GM19023 (cell line): ENCODE measurements at regions not wholly inside any gene's neighbourhood (a gene's known extent, or its start where the extent isn't known, plus 50 kb on each side); places are given as distances from the start of the nearest gene placed in this dataset.
"Not testable (repeated sequence)": the region's sequence is repeated elsewhere in the genome, so short reads cannot be mapped to it uniquely, and the experiment has no call there.

Experiments used
- ATAC-seq: cut with Tn5 transposase; IDR thresholded peaks from one replicate; pipeline ENCODE4 v1.9.1; 2021; ENCODE audit warnings: mild to moderate bottlenecking, moderate library complexity; ENCODE audit not compliant: unreplicated experiment

- no peak for ATAC-seq
Observed at GRCh38 chr1:103353391-103353790, 172.1 kb upstream of the RNPC3 start.

DNA sequence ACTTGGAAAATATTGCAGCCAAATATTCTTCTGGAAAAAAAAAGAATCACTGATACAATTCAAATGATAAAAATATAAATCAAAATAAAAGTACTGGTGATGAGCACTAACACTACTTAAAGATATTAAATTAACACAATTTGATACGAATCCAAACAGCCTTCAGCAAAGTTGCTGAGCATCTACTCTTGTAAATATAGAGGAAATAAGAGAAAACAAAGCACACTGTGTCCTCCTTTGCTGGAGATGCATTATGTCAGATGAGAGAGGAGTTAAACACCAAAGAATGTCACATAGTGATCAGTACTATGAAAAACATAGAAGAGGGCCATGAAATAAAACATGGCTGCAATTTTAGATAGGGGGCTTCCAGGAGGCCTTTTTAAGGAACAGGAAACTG is 177.4 kb upstream of the RNPC3 start:
- no peak for ATAC-seq

DNA sequence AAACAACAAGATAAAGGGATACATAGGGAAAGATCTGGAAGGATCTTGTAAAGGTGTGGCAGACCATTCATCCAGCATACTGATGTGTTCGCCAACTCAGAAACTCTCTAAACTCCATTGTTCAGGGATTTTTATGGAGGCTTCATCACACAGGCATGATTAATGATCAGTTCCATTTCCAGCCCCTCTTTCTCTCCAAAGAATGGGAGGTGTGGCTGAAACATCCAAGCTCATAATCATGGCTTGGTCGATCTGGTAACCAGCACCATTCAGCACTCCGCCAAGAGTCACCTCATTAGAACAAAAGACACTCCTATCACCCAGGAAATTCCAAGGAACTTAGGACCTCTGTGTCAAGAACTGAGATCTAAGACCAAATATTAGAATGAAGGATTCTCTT is 180.6 kb upstream of the RNPC3 start:
- ATAC-seq = no peak

GRCh38 chr1:103341377-103341880 is 184.1 kb upstream of the RNPC3 start:
- ATAC-seq = peak; percentile 56

DNA sequence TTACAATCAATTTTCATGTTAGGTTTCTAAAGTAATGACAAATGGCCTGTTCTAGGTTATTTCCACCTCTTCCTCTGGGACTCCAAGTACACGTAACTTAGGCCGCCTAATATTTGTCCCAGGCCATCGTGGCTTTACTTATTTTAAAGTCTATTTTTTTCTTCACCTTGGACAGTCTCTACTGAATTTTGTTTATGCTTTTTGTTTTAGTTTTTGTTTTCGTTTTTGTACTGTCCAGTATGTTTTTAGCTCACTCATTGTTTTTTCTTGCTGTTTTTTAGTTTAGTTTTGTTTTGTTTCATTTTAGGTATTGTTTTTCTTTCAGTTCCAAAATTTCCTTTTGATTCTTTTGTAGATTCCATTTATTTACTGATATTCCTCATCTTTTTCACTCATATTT is 187.7 kb upstream of the RNPC3 start:
- ATAC-seq = no peak

- no peak for ATAC-seq
Observed at GRCh38 chr1:103336408-103336807, 189.1 kb upstream of the RNPC3 start.

DNA sequence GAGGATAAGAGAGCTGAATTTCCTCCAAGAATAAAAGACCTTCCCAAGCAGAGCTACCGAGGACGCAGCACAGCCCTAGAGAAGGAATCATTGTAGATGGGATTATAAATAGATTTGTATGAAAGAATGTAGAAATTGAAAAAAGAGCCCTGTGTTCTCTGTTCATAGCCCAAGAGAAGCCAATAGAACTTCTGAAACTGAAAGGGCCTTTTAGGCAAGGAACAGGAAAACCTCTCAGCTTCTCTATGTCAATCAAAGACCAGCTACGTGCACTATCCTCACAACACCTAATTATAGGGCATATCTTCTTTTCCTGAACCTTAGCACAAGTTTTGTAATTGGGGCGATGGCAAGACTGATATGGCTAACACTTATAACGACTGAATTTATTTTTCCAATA is 192.4 kb upstream of the RNPC3 start:
- ATAC-seq = no peak

- ATAC-seq = peak; percentile 50
Observed at GRCh38 chr1:103327054-103327719, 198.3 kb upstream of the RNPC3 start.

GRCh38 chr1:103326595-103326994 is 198.9 kb upstream of the RNPC3 start:
- peak; percentile 16 for ATAC-seq

- ATAC-seq = no peak
Observed at GRCh38 chr1:103309786-103310185, 201.5 kb upstream of the COL11A1 start.

GRCh38 chr1:103307751-103308150 is 199.4 kb upstream of the COL11A1 start:
- ATAC-seq = no peak

GRCh38 chr1:103283841-103284669 is 175.7 kb upstream of the COL11A1 start:
- no peak for ATAC-seq

DNA sequence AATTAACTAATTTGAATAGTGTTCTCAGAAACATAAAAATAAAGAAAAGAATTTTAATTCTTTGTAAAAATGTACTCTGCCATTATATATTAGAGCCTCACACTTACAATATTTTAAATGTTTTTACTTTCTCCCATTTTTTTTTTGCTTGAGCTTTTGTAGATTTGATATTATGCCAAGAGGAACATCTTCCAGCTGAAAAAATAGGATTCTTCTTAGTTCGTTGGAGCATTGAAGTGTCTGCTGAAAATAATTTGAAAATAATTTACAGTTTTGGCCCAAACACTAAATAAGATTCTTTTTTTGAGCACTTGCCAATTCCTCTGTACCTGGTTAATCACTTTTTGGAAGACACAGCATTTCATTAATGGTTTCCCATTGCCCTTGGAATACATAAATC is 175.0 kb upstream of the COL11A1 start:
- no peak for ATAC-seq

DNA sequence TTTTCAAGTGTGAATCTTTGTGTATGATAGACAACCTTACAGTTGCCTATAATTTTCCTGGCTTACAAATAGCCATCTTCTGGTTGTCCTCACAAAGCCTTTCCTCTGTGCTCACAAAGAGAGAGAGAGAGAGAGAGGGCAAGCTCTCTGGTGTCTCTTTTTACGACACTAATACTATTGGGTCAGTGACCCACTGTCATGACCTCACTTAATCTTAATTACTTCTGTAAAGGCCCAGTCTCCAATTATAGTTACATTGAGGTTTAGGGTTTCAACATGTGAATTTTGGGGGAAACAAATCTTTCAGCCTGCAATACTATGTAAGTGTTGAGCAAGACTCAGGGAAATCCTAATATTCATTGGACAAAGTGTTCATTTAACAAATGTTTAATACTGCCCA is 167.4 kb upstream of the COL11A1 start:
- ATAC-seq = no peak

DNA sequence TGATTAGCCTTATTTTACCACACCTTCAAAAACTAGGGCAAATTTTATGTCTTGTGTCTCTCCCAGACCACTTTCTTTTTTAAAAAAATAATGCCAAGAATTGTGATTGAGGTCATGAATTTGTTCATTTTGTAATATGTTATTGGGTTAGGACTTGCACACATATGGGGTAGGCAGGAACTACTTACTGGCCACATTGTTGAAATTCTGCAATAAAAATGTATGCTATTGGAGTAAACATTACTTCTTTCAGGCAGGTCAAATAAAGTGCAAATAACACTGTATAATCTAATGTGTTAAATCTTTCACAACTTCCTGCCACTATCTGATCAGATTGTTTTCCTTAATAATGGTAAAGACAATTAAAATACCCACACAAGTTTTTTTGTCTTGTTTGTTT is 166.6 kb upstream of the COL11A1 start:
- ATAC-seq = no peak

- no peak for ATAC-seq
Observed at GRCh38 chr1:103273106-103273505, 164.8 kb upstream of the COL11A1 start.

DNA sequence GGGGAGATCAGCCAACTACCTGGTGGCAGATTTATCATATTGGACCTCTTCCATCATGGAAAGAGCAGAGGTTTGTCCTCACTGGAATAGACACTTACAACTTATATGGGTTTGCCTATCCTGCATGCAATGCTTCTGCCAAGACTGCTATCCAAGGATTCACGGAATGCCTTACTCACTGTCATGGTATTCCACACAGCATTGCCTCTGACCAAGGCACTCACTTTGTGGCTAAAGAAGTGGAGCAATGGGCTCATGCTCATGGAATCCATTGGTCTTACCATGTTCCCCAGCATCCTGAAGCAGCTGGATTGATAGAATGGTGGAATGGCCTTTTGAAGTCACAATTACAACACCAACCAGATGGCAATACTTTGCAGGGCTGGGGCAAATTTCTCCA is 163.1 kb upstream of the COL11A1 start:
- ATAC-seq = not testable (repeated sequence)

DNA sequence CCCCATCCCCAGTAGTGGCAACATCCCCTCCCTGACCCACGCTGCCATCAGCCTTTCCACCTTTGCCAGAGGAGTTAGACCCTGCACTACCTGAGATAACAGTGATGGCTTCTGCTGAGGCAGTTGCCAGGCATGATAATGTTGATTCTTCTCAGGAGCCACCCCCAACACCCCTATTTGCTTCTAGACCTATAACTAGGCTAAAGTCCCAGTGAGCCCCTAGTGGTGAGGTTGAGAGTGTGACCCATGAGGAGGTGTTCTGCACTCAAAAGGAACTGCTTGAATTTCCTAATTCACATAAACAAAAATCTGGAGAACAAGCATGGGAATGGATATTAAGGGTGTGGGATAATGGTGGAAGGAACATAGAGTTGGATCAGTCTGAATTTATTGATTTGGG is 159.6 kb upstream of the COL11A1 start:
- ATAC-seq = no peak

- ATAC-seq = no peak
Observed at GRCh38 chr1:103267266-103267665, 158.9 kb upstream of the COL11A1 start.

DNA sequence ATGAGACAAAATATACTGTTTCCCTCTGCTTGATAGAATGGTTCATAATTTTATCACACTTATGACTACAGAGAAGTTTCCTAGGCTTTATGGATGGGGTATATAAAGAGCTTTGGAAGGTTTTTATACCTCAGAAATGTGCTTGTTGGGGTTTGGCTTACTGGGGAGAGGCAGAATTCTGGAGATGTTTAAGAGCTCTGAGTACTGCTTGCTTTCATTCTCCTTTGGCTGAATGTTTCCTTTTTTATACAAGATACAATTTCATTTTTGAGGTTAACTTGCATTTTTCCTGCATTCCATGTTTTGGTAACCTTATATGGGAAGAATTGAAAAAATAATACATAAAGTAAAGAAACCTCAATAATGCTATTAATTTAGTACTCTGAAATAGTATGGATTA is 157.7 kb upstream of the COL11A1 start:
- ATAC-seq = no peak

DNA sequence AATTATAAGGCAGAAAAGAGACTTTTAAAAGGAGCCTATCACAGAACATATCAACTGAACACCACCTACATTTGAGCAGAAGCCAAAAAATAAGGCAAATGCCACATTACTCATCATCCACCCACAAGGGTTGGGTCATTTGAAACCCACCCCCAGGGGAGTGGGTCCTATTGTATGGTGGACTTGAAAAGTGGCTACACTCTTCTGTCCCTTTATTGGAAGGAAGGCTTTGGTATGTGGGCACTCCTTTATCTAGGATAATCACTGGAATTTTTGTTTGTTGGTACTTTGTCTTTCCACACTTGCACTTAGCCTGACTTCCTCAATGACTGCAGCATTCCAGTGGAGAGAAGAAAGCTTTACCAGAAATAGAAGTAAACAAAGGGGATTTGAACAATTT is 157.2 kb upstream of the COL11A1 start:
- no peak for ATAC-seq

DNA sequence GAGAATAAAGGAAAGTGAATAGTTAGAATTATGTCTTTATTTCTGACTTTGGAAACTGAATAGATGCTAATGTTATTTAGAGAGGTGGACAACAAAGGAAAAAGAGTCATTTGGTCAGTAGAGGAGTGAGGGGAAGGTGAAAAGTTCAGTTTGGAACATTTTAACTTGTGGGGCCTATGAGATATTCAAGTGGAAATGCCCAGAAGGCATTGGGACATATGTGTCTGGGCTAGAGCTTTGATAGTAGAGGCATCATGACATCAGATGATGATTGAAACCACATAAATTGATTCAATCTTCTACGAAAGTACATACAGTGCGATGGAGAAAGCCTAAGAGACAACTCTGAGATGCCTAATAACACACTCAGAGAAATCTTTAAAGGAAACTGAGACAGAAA is 151.7 kb upstream of the COL11A1 start:
- no peak for ATAC-seq
